Tibial nerve (tissue), 4 donors: ENCODE measurements at regions not wholly inside any gene's neighbourhood (a gene's known extent, or its start where the extent isn't known, plus 50 kb on each side); places are given as distances from the start of the nearest gene placed in this dataset.

Source experiments
- DNase-seq, 2 donors: peaks; one replicate each; pipeline ENCODE4 v3.0.0-alpha.2; 2019; ENCODE audit warnings: low spot score in 2 of 2
- H3K27ac ChIP-seq, 4 donors: fragments of 200-600 bp; sonication (generic) in 3 of 4; one replicate each; pipeline ENCODE4 v1.5.1; 2017 to 2019; ENCODE audit warnings: mild to moderate bottlenecking in 1 of 4
- H3K27me3 ChIP-seq, 2 donors: fragments of 200-600 bp; sonication (generic) in 1 of 2; one replicate each; pipeline versions ENCODE4 v1.5.1 to v1.6.0; 2017 to 2019
- H3K36me3 ChIP-seq, 3 donors: fragments of 200-600 bp; sonication (generic); one replicate each; pipeline ENCODE4 v1.5.1; 2018 to 2019
- H3K4me1 ChIP-seq, 4 donors: fragments of 200-600 bp; sonication (generic) in 3 of 4; one replicate each; pipeline ENCODE4 v1.5.1; 2017 to 2019
- H3K4me3 ChIP-seq, 4 donors: fragments of 200-600 bp; sonication (generic) in 3 of 4; one replicate each; pipeline ENCODE4 v1.5.1; 2017 to 2019; ENCODE audit warnings: mild to moderate bottlenecking in 1 of 4, moderate library complexity in 1 of 4
- H3K9me3 ChIP-seq, 4 donors: fragments of 200-600 bp; sonication (generic) in 3 of 4; one replicate each; pipeline ENCODE4 v1.5.1; 2017 to 2019
- EP300 ChIP-seq, 2 donors: sonication (generic); formaldehyde crosslinking; IDR thresholded peaks; one replicate each; pipeline ENCODE4 v1.6.1; 2017; ENCODE audit warnings: antibody characterized with exemption in 2 of 2, mild to moderate bottlenecking in 1 of 2
- POLR2A ChIP-seq, 2 donors: fragments of 450-650 bp; IDR thresholded peaks; one replicate each; pipeline ENCODE4 v1.6.1; 2017; ENCODE audit warnings: antibody characterized with exemption in 2 of 2, mild to moderate bottlenecking in 2 of 2, moderate library complexity in 2 of 2
- WGBS, 2 donors: methylation state at CpG; one replicate each; pipeline ENCODE4 v1.1.5; 2018; 5-methylcytosine and 5-hydroxymethylcytosine counted together
- TF ChIP-seq, protein P1 (sequence below), 5 experiments: fragments of 200-600 bp in 3 of 5; fragments of 450-650 bp in 2 of 5; sonication (generic) in 3 of 5; IDR thresholded peaks; one replicate each; pipeline ENCODE4 v1.5.1; 2016 to 2019; ENCODE audit warnings: antibody characterized with exemption in 5 of 5, mild to moderate bottlenecking in 3 of 5, moderate library complexity in 2 of 5

GRCh38 chr9:118236625-118237024, 532.4 kb downstream of the TLR4 start:
- peaks cover 0 to 12% (median 0%) of the 10 kb centered on the region in 4 donors for H3K9me3 ChIP-seq
- 82 to 87% methylated on average over 1 of the region's 1 CpG for WGBS, 2 donors
- no peaks in the 10 kb centered on the region for H3K36me3 ChIP-seq
- DNase-seq: no peak
- no peak overlapping the region for H3K4me3 ChIP-seq
- H3K4me1 ChIP-seq: no peaks in the 10 kb centered on the region
- H3K27ac ChIP-seq: no peak overlapping the region
- TF ChIP-seq POLR2A (IDR thresholded peaks at IDR 0.05): no peak
- no peak for TF ChIP-seq EP300 (IDR thresholded peaks at IDR 0.05)
- TF ChIP-seq, protein P1, sequence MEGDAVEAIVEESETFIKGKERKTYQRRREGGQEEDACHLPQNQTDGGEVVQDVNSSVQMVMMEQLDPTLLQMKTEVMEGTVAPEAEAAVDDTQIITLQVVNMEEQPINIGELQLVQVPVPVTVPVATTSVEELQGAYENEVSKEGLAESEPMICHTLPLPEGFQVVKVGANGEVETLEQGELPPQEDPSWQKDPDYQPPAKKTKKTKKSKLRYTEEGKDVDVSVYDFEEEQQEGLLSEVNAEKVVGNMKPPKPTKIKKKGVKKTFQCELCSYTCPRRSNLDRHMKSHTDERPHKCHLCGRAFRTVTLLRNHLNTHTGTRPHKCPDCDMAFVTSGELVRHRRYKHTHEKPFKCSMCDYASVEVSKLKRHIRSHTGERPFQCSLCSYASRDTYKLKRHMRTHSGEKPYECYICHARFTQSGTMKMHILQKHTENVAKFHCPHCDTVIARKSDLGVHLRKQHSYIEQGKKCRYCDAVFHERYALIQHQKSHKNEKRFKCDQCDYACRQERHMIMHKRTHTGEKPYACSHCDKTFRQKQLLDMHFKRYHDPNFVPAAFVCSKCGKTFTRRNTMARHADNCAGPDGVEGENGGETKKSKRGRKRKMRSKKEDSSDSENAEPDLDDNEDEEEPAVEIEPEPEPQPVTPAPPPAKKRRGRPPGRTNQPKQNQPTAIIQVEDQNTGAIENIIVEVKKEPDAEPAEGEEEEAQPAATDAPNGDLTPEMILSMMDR (IDR thresholded peaks at IDR 0.05): no peak
- H3K27me3 ChIP-seq: no peaks in the 10 kb centered on the region

DNA sequence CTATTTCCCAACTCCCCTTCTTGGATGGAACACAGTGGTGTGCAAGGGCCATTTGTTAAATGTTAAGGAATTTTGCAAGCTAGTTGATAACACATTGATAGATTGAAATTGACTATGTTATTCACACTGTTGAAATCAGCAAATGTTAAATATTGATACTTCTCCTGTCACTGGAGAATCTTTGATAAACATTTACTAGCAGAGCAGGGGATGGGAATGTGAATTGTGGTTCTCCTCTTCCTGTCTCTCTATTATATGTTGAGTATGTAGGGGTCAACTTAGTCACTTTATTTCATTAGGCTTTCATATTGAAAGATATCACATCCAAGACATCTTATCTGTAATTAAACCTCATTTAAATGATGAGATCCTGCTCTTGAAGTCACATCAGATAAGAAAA, 533.9 kb downstream of the TLR4 start:
- Histone ChIP-seq H3K36me3 (no peaks in the 10 kb centered on the region), H3K4me3 (no peak overlapping the region), H3K27me3 (no peaks in the 10 kb centered on the region), H3K9me3 (peaks cover 0 to 12% (median 0%) of the 10 kb centered on the region in 4 donors), H3K4me1 (no peaks in the 10 kb centered on the region), H3K27ac (no peak overlapping the region)
- TF ChIP-seq, protein P1 (IDR thresholded peaks at IDR 0.05): no peak
- TF ChIP-seq POLR2A (IDR thresholded peaks at IDR 0.05): no peak
- DNase-seq: no peak

GRCh38 chr9:118252027-118252426, 547.8 kb downstream of the TLR4 start:
- no peak overlapping the region for H3K27ac ChIP-seq
- H3K4me1 ChIP-seq: no peaks in the 10 kb centered on the region
- DNase-seq: no peak
- 77 to 85% methylated on average over 2 of the region's 2 CpGs for WGBS, 2 donors
- H3K4me3 ChIP-seq: no peak overlapping the region
- H3K27me3 ChIP-seq: no peaks in the 10 kb centered on the region
- H3K36me3 ChIP-seq: no peaks in the 10 kb centered on the region
- TF ChIP-seq, protein P1 (IDR thresholded peaks at IDR 0.05): no peak
- no peak for TF ChIP-seq POLR2A (IDR thresholded peaks at IDR 0.05)
- no peak for TF ChIP-seq EP300 (IDR thresholded peaks at IDR 0.05)
- peaks cover 0 to 15% (median 0%) of the 10 kb centered on the region in 4 donors for H3K9me3 ChIP-seq

DNA sequence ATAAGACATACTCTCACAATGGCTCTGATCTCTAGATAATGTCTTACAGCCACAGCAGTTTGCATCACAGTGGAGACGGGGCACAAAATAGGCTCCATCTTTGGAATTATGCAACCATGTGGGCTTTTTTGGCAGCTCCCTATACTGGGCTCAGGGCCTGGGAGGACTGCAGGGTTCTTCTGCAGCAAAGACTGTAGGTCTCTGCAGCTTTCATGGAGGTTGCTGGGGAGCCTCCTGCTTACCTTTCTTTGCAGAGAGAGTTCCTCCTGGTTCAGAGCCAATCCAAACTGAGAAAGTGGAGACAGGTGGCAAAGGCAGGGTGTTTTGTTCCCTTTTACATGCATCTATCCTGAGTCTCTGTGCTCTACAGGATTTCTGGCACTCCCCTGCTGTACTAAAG, 558.0 kb downstream of the TLR4 start:
- Histone ChIP-seq H3K27ac (no peak overlapping the region), H3K9me3 (peaks cover 0 to 32% (median 0%) of the 10 kb centered on the region in 4 donors), H3K4me3 (no peak overlapping the region), H3K27me3 (no peaks in the 10 kb centered on the region), H3K36me3 (no peaks in the 10 kb centered on the region), H3K4me1 (no peaks in the 10 kb centered on the region)
- DNase-seq: no peak
- 59 to 83% methylated on average over 1 of the region's 1 CpG for WGBS, 2 donors
- TF ChIP-seq, protein P1 (IDR thresholded peaks at IDR 0.05): no peak
- TF ChIP-seq POLR2A (IDR thresholded peaks at IDR 0.05) (no peak), EP300 (IDR thresholded peaks at IDR 0.05) (no peak)

GRCh38 chr9:118263949-118264348, 559.7 kb downstream of the TLR4 start:
- H3K9me3 ChIP-seq: peaks cover 0 to 28% (median 0%) of the 10 kb centered on the region in 4 donors
- no peak for DNase-seq
- TF ChIP-seq EP300 (IDR thresholded peaks at IDR 0.05): no peak
- TF ChIP-seq POLR2A (IDR thresholded peaks at IDR 0.05): no peak
- TF ChIP-seq, protein P1 (IDR thresholded peaks at IDR 0.05): no peak
- H3K27me3 ChIP-seq: no peaks in the 10 kb centered on the region
- no peak overlapping the region for H3K27ac ChIP-seq
- no peaks in the 10 kb centered on the region for H3K4me1 ChIP-seq
- H3K36me3 ChIP-seq: no peaks in the 10 kb centered on the region
- no peak overlapping the region for H3K4me3 ChIP-seq
